OCI-LY1 (cell line): ENCODE measurements at regions not wholly inside any gene's neighbourhood (a gene's known extent, or its start where the extent isn't known, plus 50 kb on each side); places are given as distances from the start of the nearest gene placed in this dataset.

Experiments
- EZH2 ChIP-seq: fragments of 200-600 bp; sonication (generic), shearing (Covaris generic); IDR thresholded peaks from 2 replicates; pipeline ENCODE4 v1.8.0; 2017; ENCODE audit warnings: borderline replicate concordance, mixed run types, mild to moderate bottlenecking, antibody characterized with exemption, low read length, moderate library complexity, mixed read lengths
- TF ChIP-seq, protein P1 (sequence below): fragments of 200-600 bp; sonication (generic), shearing (Covaris generic); IDR thresholded peaks from 2 replicates; pipeline ENCODE4 v1.5.1; 2017; ENCODE audit warnings: mild to moderate bottlenecking, antibody characterized with exemption, low read length, moderate library complexity, mixed read lengths

DNA sequence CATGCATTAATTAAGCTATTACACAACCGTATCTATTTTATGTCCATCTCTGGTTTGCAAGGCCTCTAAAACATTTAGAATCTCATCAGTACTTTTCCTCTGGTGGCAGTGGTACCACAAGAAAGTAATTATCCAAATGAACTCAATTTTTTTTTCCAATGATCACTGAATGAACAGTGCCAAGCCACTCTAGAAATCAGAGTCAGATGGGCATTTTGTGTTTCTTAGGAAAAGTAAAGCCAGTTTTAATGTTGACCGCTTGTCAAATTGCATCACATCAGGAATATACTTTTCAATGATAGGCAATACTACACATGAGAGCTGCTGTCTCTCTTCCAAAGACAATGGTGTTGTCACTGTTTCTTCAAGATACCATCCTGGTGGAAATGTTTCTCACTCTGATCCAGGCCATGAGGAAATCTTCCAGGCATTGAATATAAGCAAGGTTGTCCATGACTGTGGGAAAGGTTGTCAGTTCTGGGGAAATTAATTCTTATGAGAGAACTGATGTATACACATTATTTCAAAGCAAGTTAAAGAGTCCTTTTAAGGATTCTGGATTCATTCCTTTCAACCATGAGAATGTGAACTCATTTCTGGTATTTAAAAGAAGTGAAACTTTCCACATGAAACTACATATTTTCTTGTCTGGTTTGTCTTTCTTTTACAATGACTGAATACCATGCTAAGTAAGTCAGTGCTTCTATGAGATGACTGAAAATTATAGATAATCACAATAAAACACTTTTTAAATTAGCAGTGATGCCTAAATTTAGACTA is 108.8 kb upstream of the TCF21 start:
- TF ChIP-seq EZH2 = no peak
- TF ChIP-seq, protein P1, sequence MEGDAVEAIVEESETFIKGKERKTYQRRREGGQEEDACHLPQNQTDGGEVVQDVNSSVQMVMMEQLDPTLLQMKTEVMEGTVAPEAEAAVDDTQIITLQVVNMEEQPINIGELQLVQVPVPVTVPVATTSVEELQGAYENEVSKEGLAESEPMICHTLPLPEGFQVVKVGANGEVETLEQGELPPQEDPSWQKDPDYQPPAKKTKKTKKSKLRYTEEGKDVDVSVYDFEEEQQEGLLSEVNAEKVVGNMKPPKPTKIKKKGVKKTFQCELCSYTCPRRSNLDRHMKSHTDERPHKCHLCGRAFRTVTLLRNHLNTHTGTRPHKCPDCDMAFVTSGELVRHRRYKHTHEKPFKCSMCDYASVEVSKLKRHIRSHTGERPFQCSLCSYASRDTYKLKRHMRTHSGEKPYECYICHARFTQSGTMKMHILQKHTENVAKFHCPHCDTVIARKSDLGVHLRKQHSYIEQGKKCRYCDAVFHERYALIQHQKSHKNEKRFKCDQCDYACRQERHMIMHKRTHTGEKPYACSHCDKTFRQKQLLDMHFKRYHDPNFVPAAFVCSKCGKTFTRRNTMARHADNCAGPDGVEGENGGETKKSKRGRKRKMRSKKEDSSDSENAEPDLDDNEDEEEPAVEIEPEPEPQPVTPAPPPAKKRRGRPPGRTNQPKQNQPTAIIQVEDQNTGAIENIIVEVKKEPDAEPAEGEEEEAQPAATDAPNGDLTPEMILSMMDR = no peak
